ENCODE measurements at regions not wholly inside any gene's neighbourhood (a gene's known extent, or its start where the extent isn't known, plus 50 kb on each side); places are given as distances from the start of the nearest gene placed in this dataset.

GRCh38 chr4:188197566-188197965 is 58.3 kb downstream of the TRIML1 start:
- no peak for DNase-seq (ENCODE audit: low spot score)

- DNase-seq (ENCODE audit: low spot score): no peak
Measured at GRCh38 chr4:188198982-188199792, 59.9 kb downstream of the TRIML1 start.

DNA sequence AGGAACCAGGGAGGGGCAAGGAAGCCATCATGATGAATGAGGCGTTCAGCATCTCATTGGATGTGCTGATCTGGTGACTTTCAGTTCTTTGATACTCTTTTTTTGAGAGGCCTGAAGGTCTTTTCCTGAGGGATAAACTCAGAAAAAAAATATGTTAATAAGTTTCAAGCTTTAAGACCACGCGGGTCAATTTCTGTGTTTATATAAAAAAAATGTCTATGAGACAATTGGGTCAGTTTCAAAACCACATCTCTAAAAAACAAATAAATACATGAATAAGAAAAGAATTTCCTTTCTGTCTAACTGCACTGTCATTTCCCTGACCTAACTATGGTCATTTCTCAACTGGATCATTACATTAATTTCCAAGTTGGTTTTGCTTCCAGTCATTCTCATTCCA is 62.6 kb downstream of the TRIML1 start:
- DNase-seq (ENCODE audit: low spot score): no peak

DNA sequence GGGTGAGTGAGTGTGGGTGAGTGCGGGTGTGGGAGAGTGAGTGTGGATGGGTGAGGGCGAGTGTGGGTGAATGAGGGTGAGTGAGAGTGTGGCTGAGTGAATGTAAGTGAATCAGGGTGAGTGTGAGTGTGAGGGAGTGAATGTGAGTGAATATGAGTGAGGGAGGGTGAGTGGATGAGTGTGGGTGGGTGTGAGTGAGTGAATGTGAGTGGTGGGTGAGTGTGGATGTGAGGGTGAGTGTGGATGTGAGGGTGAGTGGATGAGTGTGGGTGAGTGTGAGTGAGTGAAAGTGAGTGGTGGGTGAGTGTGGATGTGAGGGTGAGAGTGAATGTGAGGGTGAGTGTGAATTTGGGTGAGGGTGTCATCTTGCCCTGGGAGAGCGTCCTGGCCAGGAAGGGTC is 67.5 kb downstream of the TRIML1 start:
- DNase-seq (ENCODE audit: low spot score): no peak

DNA sequence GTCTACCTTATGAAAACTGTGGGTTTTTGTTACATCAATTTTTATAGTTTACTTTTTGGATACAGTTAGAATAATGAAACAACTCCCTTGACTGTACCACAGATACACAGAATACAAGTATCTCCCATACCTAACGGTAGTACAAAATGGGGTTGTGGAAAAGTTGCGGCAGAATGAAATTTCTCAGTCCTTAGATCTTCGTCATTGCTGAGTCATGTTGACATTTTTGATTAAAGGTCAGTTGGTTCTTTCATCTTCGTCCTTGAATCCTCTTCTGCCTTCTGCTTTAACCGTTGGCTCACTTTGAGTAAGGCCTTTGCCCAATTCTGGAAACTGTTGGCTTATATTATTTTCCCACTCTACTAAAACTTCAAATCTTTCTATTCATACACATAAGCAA is 75.6 kb downstream of the TRIML1 start:
- peak; percentile 59 for DNase-seq (ENCODE audit: low spot score)

GRCh38 chr4:188218392-188218791 is 79.2 kb downstream of the TRIML1 start:
- no peak for DNase-seq (ENCODE audit: low spot score)

- no peak for DNase-seq (ENCODE audit: low spot score)
Measured at GRCh38 chr4:188220006-188220405, 80.8 kb downstream of the TRIML1 start.

DNA sequence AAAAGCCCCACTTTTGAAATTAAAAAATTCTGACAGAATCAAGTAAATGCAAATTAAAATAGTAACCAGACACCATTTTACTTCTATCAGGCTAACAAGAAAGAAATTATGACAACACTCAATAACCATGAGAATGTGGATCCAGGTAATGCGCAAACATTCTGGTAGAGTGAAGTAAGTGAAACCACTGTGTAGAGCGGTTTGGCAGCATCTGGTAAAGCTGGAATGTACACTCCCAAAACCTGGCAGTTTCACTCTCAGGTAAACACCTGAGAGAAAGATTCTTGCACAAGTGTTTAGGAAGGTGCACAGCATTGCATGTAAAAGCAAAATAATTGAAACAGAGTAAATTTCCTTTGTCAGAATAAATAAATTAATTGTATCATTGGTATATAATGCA is 81.8 kb downstream of the TRIML1 start:
- no peak for DNase-seq (ENCODE audit: low spot score)

DNA sequence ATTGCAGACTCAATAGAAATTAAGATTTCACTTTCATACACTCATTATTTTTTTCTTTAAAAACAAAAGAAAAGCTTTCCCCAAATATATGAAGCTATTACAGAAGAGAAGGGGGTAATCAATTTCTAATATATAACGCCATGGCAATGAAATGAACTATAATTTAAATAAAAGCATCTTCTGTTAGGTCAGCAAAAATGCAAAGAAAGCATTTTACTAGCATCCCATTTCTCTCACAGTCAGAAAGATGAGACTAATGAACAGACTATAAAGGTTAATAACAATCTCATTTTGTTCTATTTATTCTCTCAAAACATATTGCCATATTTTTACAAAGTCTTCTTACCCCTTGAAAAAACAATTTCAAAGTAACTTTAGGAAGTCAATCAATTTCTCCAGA is 89.0 kb downstream of the TRIML1 start:
- no peak for DNase-seq (ENCODE audit: low spot score)

GRCh38 chr4:188232428-188232827 is 93.2 kb downstream of the TRIML1 start:
- DNase-seq (ENCODE audit: low spot score): no peak

DNA sequence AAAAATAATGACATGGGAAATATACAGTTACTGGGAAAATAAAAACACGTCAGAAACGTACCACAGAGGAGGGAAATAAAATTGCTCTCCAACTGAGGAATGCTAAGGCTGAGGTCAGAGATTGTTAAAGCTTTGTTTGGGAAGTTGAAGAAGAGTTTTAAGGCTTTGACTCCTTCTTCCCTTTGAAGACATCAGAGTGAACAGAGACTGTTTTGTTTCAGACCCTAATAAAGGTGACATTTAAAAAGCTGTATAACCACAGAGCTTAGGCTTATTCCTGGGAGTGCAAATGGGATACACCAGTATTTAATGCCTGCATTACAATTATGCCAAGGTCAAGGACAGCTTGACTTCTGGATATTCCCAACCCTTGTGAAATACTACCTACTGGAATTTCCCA is 102.8 kb downstream of the TRIML1 start:
- no peak for DNase-seq (ENCODE audit: low spot score)

DNA sequence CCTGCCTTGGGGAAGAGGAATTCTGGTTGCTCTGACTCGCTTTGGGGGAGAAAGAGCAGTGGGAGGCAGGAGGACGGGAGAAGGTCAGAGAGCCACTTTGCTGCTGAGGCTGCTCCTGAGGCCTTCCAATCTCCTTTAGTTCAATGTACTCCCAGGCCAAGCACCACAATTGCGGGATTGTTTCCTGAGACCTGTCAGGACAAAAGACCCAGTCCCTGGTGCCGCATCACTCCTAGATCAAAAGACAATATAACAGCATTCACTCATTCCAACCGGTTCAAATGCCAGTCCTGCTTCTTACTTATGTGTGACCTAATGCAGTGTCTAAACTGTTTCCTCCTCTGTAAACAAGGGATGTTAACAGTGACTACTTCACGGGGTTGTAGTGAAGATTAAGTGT is 106.4 kb downstream of the TRIML1 start:
- no peak for DNase-seq (ENCODE audit: low spot score)

DNA sequence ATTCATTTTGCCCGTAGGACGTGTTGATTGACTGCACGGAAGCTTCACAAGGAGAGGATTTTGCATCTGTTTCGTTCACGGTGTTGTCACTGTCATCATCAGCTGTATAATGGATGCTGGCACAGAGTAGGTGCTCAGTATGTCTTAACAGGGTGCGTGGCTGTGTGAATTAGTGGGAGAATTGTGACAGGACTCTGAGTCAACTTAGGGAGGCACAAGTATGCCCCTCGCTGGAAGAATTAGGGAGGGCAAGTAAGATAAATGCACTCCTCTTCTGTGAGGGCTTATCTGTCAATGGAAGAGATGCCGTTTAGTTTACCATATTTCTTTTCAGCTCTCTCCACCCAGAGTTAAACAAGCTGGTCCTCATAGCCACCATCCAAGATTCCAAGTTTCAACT is 107.2 kb downstream of the TRIML1 start:
- peak; percentile 10 for DNase-seq (ENCODE audit: low spot score)

- DNase-seq (ENCODE audit: low spot score): peak; percentile 57
Measured at GRCh38 chr4:188254211-188254610, 115.0 kb downstream of the TRIML1 start.

- DNase-seq (ENCODE audit: low spot score): peak; percentile 69
Measured at GRCh38 chr4:188262464-188262863, 123.2 kb downstream of the TRIML1 start.

DNA sequence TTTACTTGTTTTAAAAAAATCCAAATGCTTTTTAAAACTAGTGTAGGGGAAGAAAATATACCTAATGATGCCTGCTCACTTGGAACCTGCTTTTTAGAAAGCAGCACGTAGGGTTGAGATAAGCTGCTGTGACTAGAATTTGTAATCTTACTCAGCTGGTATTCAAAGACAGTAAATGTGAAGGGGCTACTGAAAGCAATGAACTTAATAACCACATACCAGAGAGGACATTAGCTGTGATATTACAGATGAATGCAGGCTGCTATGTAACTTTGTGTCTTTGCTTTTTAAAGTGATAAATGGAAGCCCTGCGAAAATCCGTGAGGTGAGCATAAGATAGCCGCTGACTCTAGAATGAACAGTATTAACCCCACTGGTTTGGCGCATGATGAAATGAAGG is 124.1 kb downstream of the TRIML1 start:
- no peak for DNase-seq (ENCODE audit: low spot score)

DNA sequence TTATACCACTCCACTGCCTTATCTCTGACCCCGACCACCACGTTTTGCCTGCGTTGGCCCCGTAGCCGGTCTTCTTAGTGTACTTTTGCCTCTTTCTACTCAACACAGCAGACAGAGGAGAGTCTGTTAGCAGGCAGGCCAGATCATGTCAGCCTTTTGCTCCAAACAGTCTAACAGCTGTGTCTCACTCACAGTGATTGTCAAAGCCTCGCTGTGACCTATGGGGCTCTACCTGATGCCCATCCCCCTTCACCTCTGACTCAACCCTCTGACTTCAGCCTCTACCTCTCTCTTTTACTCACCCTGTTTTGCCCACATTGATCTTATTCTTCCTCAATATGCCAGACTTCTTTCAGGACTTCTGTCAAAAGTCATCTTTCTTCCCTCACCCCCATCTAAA is 127.1 kb downstream of the TRIML1 start:
- no peak for DNase-seq (ENCODE audit: low spot score)

DNA sequence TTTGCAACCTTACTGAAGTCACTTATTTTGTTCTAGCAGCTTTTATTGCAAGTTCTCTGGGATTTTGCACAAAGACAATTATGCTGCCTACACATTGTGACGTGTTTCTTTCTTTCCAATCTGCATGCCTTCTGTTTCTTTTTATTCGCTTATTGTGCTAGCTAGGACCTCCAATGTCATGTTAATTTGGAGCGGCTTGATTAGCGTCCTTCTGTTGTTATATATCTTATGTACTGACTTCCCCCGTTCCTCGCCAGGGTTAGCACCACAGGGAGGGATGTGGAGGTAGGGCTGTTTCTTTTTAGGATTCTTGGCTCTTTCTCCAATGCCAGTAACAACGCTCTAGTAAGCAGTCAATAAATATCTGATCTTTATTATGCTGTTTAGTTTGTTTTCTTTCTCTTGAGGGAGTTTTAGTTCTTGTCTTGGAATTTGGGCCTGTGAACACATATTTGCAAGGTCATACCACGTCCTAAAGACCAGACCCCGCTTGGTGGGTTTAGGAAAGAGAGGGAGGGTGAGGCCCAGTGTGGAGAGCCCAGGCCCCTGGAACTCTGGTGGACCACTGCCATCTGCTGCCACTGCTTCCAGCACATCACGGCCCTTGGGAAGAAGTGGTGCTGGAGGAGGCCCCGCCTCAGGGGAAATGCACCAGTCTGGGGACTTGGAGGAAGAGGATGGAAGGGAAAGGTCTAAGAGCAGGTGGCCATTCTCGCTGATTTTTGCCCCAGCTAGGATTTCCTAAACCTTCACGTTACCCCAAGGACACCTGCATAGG is 129.1 kb downstream of the TRIML1 start:
- DNase-seq (ENCODE audit: low spot score): no peak

DNA sequence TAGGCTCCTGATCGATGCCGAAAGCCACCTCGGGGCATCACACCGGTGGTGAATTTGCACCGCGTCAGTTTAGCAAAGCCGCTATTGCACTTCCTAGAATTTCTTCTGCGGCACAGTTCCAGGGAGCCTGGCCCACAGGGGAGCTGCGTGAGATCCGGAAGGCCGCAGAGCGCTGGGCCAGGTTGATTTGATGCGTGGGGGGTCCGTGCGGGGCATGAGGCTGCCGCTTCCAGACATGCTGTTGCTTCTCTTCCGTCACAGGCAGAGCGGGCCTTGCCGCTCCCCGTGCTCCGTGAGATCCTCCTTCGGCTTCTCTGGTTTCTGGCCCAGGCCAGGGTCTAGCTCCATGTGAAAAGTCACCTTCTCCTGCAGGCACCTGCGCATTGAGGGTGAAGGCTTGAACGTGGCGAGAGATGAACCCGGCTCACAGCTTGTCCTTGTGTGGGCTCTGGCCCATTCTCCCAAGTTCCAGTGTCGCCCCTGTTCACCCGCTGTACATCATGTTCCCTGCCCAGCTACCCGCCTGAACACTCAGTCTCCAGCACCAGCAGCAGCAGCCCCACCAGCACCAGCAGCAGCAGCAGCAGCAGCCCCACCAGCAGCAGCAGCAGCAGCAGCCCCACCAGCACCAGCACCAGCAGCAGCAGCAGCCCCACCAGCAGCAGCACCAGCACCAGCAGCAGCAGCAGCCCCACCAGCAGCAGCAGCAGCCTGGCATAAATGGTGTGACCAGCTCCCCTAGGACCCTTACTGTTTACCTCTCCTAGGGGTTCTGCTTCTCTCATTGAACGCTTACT is 131.2 kb downstream of the TRIML1 start:
- no peak for DNase-seq (ENCODE audit: low spot score)

GRCh38 chr4:188275686-188276085 is 136.4 kb downstream of the TRIML1 start:
- DNase-seq (ENCODE audit: low spot score): peak; percentile 63

GRCh38 chr4:188279184-188279583 is 139.9 kb downstream of the TRIML1 start:
- DNase-seq (ENCODE audit: low spot score): no peak

GRCh38 chr4:188282471-188283232 is 143.4 kb downstream of the TRIML1 start:
- DNase-seq (ENCODE audit: low spot score): no peak

Data from A172 (cell line).